Loucy (cell line): ENCODE measurements at regions not wholly inside any gene's neighbourhood (a gene's known extent, or its start where the extent isn't known, plus 50 kb on each side); places are given as distances from the start of the nearest gene placed in this dataset.

Experiments
- H2AFZ ChIP-seq: fragments of 200-600 bp; sonication (generic); 2 replicates; pipeline ENCODE4 v1.6.0; 2016; ENCODE audit warnings: antibody characterized with exemption, mild to moderate bottlenecking, low read length, moderate library complexity
- H3F3A ChIP-seq: fragments of 200-600 bp; 2 replicates; pipeline ENCODE4 v1.6.0; 2016; ENCODE audit warnings: antibody characterized with exemption, low read depth, mild to moderate bottlenecking
- H3K27me3 ChIP-seq: fragments of 200-600 bp; sonication (generic); 2 replicates; pipeline ENCODE4 v1.6.1; 2014; ENCODE audit warnings: low read length, mild to moderate bottlenecking; ENCODE audit not compliant: insufficient read depth, poor library complexity, severe bottlenecking
- H3K36me3 ChIP-seq: fragments of 200-600 bp; sonication (generic); 2 replicates; pipeline ENCODE4 v1.6.1; 2016; ENCODE audit warnings: low read length; ENCODE audit not compliant: insufficient read depth
- H3K4me1 ChIP-seq: fragments of 200-600 bp; sonication (generic); 2 replicates; pipeline ENCODE4 v1.5.1; 2014; ENCODE audit warnings: low read length, mild to moderate bottlenecking; ENCODE audit not compliant: insufficient read depth, poor library complexity, severe bottlenecking
- H3K4me2 ChIP-seq: fragments of 200-600 bp; sonication (generic); 2 replicates; pipeline ENCODE4 v1.6.0; 2014; ENCODE audit warnings: antibody characterized with exemption, low read length, low read depth, mild to moderate bottlenecking; ENCODE audit not compliant: poor library complexity, severe bottlenecking
- H3K4me3 ChIP-seq: fragments of 200-600 bp; sonication (generic); 2 replicates; pipeline ENCODE4 v1.5.1; 2014; ENCODE audit warnings: low read length, mild to moderate bottlenecking, mixed read lengths; ENCODE audit not compliant: poor library complexity, severe bottlenecking
- H3K79me2 ChIP-seq: fragments of 200-600 bp; sonication (generic); 2 replicates; pipeline ENCODE4 v1.6.1; 2014; ENCODE audit warnings: low read length; ENCODE audit not compliant: insufficient read depth
- H3K9ac ChIP-seq: fragments of 200-600 bp; sonication (generic); 2 replicates; pipeline ENCODE4 v1.6.0; 2014; ENCODE audit warnings: mild to moderate bottlenecking, low read depth, low read length, moderate library complexity; ENCODE audit not compliant: poor library complexity, severe bottlenecking
- H3K9me2 ChIP-seq: fragments of 200-600 bp; sonication (generic); replicated peaks from 2 replicates; pipeline ENCODE4 v1.6.1; 2016; ENCODE audit warnings: low read depth, low read length, mixed read lengths
- H3K9me3 ChIP-seq: fragments of 200-600 bp; sonication (generic); 2 replicates; pipeline ENCODE4 v1.6.1; 2014; ENCODE audit warnings: mild to moderate bottlenecking, antibody characterized with exemption, low read length, low read depth; ENCODE audit not compliant: insufficient read depth
- H4K20me1 ChIP-seq: fragments of 200-600 bp; sonication (generic); 2 replicates; pipeline ENCODE4 v1.6.0; 2014; ENCODE audit warnings: antibody characterized with exemption, low read length, mild to moderate bottlenecking; ENCODE audit not compliant: insufficient read depth, poor library complexity, severe bottlenecking
- CTCF ChIP-seq: fragments of 200-600 bp; sonication (generic); conservative IDR thresholded peaks from 2 replicates; pipeline ENCODE4 v1.5.1; 2014; ENCODE audit warnings: mild to moderate bottlenecking, antibody characterized with exemption, low read length
- EZH2phosphoT487 ChIP-seq: fragments of 200-600 bp; IDR thresholded peaks from 2 replicates; pipeline ENCODE4 v1.6.1; 2018; ENCODE audit warnings: antibody characterized with exemption, mild to moderate bottlenecking, moderate library complexity, borderline replicate concordance

GRCh38 chr4:11730545-11730944, 301.9 kb upstream of the HS3ST1 start:
- no peak overlapping the region for H3K9ac ChIP-seq
- H2AFZ ChIP-seq = no peak overlapping the region
- TF ChIP-seq CTCF (no peak), EZH2phosphoT487 (no peak)

GRCh38 chr4:11729548-11729947, 300.9 kb upstream of the HS3ST1 start:
- Histone ChIP-seq H3K27me3 (no peaks in the 10 kb centered on the region), H3K79me2 (no peaks in the 10 kb centered on the region), H2AFZ (no peak overlapping the region), H3F3A (no peaks in the 10 kb centered on the region), H3K4me2 (no peak overlapping the region), H3K4me1 (no peaks in the 10 kb centered on the region), H3K9me2 (no peaks in the 10 kb centered on the region), H3K9me3 (no peaks in the 10 kb centered on the region), H3K36me3 (no peaks in the 10 kb centered on the region), H3K4me3 (no peak overlapping the region), H4K20me1 (no peaks in the 10 kb centered on the region), H3K9ac (no peak overlapping the region)
- TF ChIP-seq CTCF = no peak
- TF ChIP-seq EZH2phosphoT487 = no peak

More at GRCh38 chr4:11730545-11730944, 301.9 kb upstream of the HS3ST1 start:
- Histone ChIP-seq H3F3A (no peaks in the 10 kb centered on the region), H3K27me3 (no peaks in the 10 kb centered on the region), H3K4me2 (no peak overlapping the region), H3K4me1 (no peaks in the 10 kb centered on the region), H3K4me3 (no peak overlapping the region), H4K20me1 (no peaks in the 10 kb centered on the region), H3K9me2 (no peaks in the 10 kb centered on the region), H3K9me3 (no peaks in the 10 kb centered on the region), H3K79me2 (no peaks in the 10 kb centered on the region), H3K36me3 (no peaks in the 10 kb centered on the region)

- Histone ChIP-seq H3K79me2 (no peaks in the 10 kb centered on the region), H4K20me1 (no peaks in the 10 kb centered on the region), H3K9me2 (no peaks in the 10 kb centered on the region), H3K27me3 (no peaks in the 10 kb centered on the region), H3F3A (no peaks in the 10 kb centered on the region), H3K4me3 (no peak overlapping the region), H2AFZ (no peak overlapping the region), H3K9ac (no peak overlapping the region), H3K4me1 (no peaks in the 10 kb centered on the region), H3K36me3 (no peaks in the 10 kb centered on the region), H3K9me3 (no peaks in the 10 kb centered on the region), H3K4me2 (no peak overlapping the region)
- TF ChIP-seq CTCF (no peak), EZH2phosphoT487 (no peak)
Observed at GRCh38 chr4:11727903-11728564, 299.3 kb upstream of the HS3ST1 start.
